CD4-positive, alpha-beta T cell (primary cell): ENCODE measurements at regions not wholly inside any gene's neighbourhood (a gene's known extent, or its start where the extent isn't known, plus 50 kb on each side); places are given as distances from the start of the nearest gene placed in this dataset.

ENCODE experiments used
- ATAC-seq: fragments of 200-7000 bp; cut with Tn5 transposase; one replicate; pipeline ENCODE4 v1.10.0; 2022; ENCODE audit warnings: mild to moderate bottlenecking; ENCODE audit not compliant: poor library complexity
- CTCF ChIA-PET: fragments of 350-600 bp; sonication (Branson Sonifier 250); formaldehyde crosslinking; loops from one replicate; lab custom pipeline; 2021; ENCODE audit warnings: antibody characterized with exemption, inconsistent platforms; lab: Charles Lee
- POLR2A ChIA-PET: fragments of 350-600 bp; sonication (Branson Sonifier 250); formaldehyde crosslinking; loops from one replicate; lab custom pipeline; 2021; ENCODE audit warnings: antibody characterized with exemption, inconsistent platforms; lab: Charles Lee
- DNase-seq, 14 experiments: peaks; one replicate each; pipeline ENCODE4 v3.0.0-alpha.2; 2013 to 2020; ENCODE audit warnings: mixed read lengths in 2 of 14
- H3K27ac ChIP-seq, 2 donors: one replicate each; pipeline versions ENCODE4 v1.5.1 to v1.7.0; 2013; ENCODE audit warnings: low read length in 2 of 2, low read depth in 1 of 2, mild to moderate bottlenecking in 1 of 2
- H3K27me3 ChIP-seq, 2 experiments: 1 replicate in 1 of 2; 2 replicates in 1 of 2; pipeline versions ENCODE4 v1.6.1 to v1.7.0; 2013; ENCODE audit warnings: low read length in 2 of 2, control low read depth in 1 of 2, mild to moderate bottlenecking in 1 of 2, moderate library complexity in 1 of 2; ENCODE audit not compliant: insufficient read depth in 2 of 2, control insufficient read depth in 1 of 2
- H3K36me3 ChIP-seq: one replicate; pipeline ENCODE4 v1.6.1; 2013; ENCODE audit warnings: low read length, control low read depth; ENCODE audit not compliant: insufficient read depth
- H3K4me1 ChIP-seq: one replicate; pipeline ENCODE4 v1.6.1; 2013; ENCODE audit warnings: low read length, control low read depth; ENCODE audit not compliant: insufficient read depth
- H3K4me3 ChIP-seq: one replicate; pipeline ENCODE4 v1.5.1; 2013; ENCODE audit warnings: mild to moderate bottlenecking, low read length, moderate library complexity
- H3K9me3 ChIP-seq, 2 experiments: 1 replicate in 1 of 2; 2 replicates in 1 of 2; pipeline versions ENCODE4 v1.6.1 to v1.7.0; 2013; ENCODE audit warnings: low read length in 2 of 2, mild to moderate bottlenecking in 2 of 2, control low read depth in 1 of 2, moderate library complexity in 1 of 2; ENCODE audit not compliant: control insufficient read depth in 1 of 2, insufficient read depth in 1 of 2
- H3K27ac Mint-ChIP-seq: one replicate; pipeline ENCODE4 v1.8.0; 2020; ENCODE audit warnings: mixed read lengths
- H3K27me3 Mint-ChIP-seq: one replicate; pipeline ENCODE4 v1.8.0; 2021; ENCODE audit warnings: mixed read lengths
- H3K36me3 Mint-ChIP-seq: one replicate; pipeline ENCODE4 v1.8.0; 2021; ENCODE audit warnings: low read depth, mixed read lengths
- H3K4me1 Mint-ChIP-seq: one replicate; pipeline ENCODE4 v1.8.0; 2021; ENCODE audit warnings: low read depth, mixed read lengths
- H3K4me3 Mint-ChIP-seq: one replicate; pipeline ENCODE4 v1.8.0; 2020; ENCODE audit warnings: mild to moderate bottlenecking, mixed read lengths
- H3K9me3 Mint-ChIP-seq: one replicate; pipeline ENCODE4 v1.8.0; 2020; ENCODE audit warnings: mixed read lengths
- intact Hi-C, 2 experiments: fragments of 100-400 bp; cut with DNase I in 1 of 2; cut with micrococcal nuclease in 1 of 2; formaldehyde crosslinking; loops; one replicate each; pipeline versions ENCODE4 v1.15.1 to v1.9.0; 2023 to 2025; cut with DNase I, micrococcal nuclease
- TF ChIP-seq, protein P1 (sequence below): fragments of 200-600 bp; IDR thresholded peaks from one replicate; pipeline ENCODE4 v1.8.0; 2022; ENCODE audit warnings: antibody characterized with exemption, mild to moderate bottlenecking

DNA sequence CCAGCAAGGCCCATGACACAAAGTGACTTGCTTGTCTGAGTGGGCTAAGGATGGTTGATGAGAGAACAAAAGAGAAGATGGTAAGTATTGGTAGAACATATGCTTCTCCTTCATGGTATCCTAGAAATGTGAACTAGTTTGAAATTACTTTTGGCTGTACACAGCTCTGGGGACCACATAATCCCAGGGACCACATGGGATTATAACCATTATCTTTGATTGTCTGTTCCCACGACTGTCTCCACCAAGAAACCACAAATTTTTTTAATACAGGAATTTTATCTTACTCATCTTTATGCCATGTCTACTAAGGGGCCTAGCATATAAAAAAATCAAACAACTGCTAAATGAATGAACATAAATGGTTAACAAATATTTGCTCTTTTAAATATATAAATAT, 155.3 kb upstream of the PRICKLE2 start:
- ChIA-PET CTCF (no interaction called here), POLR2A (no interaction called here)
- H3K4me1 ChIP-seq, result no peaks in the 10 kb centered on the region
- no peaks in the 10 kb centered on the region for H3K36me3 ChIP-seq
- Mint-ChIP-seq H3K4me1 (no peaks in the 10 kb centered on the region), H3K4me3 (no peak overlapping the region), H3K27ac (no peak overlapping the region), H3K36me3 (no peaks in the 10 kb centered on the region), H3K9me3 (no peaks in the 10 kb centered on the region), H3K27me3 (no peaks in the 10 kb centered on the region)
- no peaks in the 10 kb centered on the region for H3K27me3 ChIP-seq
- TF ChIP-seq, protein P1, sequence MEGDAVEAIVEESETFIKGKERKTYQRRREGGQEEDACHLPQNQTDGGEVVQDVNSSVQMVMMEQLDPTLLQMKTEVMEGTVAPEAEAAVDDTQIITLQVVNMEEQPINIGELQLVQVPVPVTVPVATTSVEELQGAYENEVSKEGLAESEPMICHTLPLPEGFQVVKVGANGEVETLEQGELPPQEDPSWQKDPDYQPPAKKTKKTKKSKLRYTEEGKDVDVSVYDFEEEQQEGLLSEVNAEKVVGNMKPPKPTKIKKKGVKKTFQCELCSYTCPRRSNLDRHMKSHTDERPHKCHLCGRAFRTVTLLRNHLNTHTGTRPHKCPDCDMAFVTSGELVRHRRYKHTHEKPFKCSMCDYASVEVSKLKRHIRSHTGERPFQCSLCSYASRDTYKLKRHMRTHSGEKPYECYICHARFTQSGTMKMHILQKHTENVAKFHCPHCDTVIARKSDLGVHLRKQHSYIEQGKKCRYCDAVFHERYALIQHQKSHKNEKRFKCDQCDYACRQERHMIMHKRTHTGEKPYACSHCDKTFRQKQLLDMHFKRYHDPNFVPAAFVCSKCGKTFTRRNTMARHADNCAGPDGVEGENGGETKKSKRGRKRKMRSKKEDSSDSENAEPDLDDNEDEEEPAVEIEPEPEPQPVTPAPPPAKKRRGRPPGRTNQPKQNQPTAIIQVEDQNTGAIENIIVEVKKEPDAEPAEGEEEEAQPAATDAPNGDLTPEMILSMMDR, result no peak
- ATAC-seq (no peak), DNase-seq (no peak)
- no peak overlapping the region for H3K4me3 ChIP-seq
- peaks cover 0 to 4% of the 10 kb centered on the region in 2 experiments for H3K9me3 ChIP-seq
- intact Hi-C loops, result no loop called here
- H3K27ac ChIP-seq, result no peak overlapping the region

DNA sequence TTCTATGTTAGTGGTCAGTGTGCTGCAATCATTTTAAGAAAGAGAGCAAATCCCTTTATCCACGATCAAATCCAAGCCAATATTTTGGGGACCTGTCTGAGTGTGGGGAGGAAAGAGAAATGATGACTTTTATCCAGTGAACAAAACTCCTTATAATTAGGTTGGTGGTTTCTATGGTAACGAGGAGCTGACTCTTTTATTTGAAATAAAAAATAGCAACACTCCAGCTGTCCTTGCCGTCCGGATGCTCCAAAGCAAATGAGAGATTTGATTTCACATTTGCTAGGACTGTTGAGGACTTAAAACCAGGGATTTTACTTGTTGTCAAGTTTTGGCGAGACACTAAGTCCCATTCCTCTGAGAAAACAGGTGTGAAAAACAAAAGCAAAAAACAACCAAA, 154.0 kb upstream of the PRICKLE2 start:
- no peak for ATAC-seq
- Histone ChIP-seq H3K4me3 (no peak overlapping the region), H3K4me1 (no peaks in the 10 kb centered on the region), H3K36me3 (no peaks in the 10 kb centered on the region), H3K27me3 (no peaks in the 10 kb centered on the region), H3K27ac (no peak overlapping the region), H3K9me3 (peaks cover 0 to 4% of the 10 kb centered on the region in 2 experiments)
- Mint-ChIP-seq H3K27ac (no peak overlapping the region), H3K27me3 (no peaks in the 10 kb centered on the region), H3K36me3 (no peaks in the 10 kb centered on the region), H3K4me3 (no peak overlapping the region), H3K4me1 (no peaks in the 10 kb centered on the region), H3K9me3 (no peaks in the 10 kb centered on the region)
- CTCF ChIA-PET, result no interaction called here
- intact Hi-C loops, result no loop called here
- DNase-seq, result no peak
- TF ChIP-seq, protein P1, result no peak
- POLR2A ChIA-PET, result no interaction called here

DNA sequence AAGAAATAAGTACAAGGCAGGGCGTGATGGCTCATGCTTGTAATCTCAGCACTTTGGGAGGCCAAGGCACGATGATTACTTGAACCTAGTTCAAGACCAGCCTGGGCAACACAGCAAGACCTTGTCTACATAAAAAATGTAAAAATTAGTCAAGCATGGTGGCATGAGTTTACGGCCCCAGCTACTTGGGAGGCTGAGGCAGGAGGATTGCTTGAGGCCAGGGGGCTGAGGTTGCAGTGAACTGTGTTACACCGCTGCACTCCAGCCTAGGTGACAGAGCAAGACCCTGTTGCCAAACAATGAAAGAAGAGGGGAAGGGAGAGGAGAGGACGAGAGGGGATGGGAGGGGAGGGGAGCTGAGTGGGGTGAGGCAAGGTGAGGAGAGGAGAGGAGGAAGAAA, 152.7 kb upstream of the PRICKLE2 start:
- POLR2A ChIA-PET, result no interaction called here
- H3K4me3 Mint-ChIP-seq, result no peak overlapping the region
- TF ChIP-seq, protein P1, result no peak
- H3K27ac Mint-ChIP-seq, result no peak overlapping the region
- intact Hi-C loops, result no loop called here
- DNase-seq (no peak), ATAC-seq (no peak)
- Histone ChIP-seq H3K4me3 (no peak overlapping the region), H3K27ac (no peak overlapping the region), H3K4me1 (no peaks in the 10 kb centered on the region), H3K36me3 (no peaks in the 10 kb centered on the region), H3K27me3 (no peaks in the 10 kb centered on the region), H3K9me3 (peaks cover 0 to 4% of the 10 kb centered on the region in 2 experiments)
- H3K27me3 Mint-ChIP-seq, result no peaks in the 10 kb centered on the region
- H3K36me3 Mint-ChIP-seq, result no peaks in the 10 kb centered on the region
- no peaks in the 10 kb centered on the region for H3K4me1 Mint-ChIP-seq
- no peaks in the 10 kb centered on the region for H3K9me3 Mint-ChIP-seq
- CTCF ChIA-PET, result no interaction called here
